ENCODE measurements at regions not wholly inside any gene's neighbourhood (a gene's known extent, or its start where the extent isn't known, plus 50 kb on each side); places are given as distances from the start of the nearest gene placed in this dataset.

DNA sequence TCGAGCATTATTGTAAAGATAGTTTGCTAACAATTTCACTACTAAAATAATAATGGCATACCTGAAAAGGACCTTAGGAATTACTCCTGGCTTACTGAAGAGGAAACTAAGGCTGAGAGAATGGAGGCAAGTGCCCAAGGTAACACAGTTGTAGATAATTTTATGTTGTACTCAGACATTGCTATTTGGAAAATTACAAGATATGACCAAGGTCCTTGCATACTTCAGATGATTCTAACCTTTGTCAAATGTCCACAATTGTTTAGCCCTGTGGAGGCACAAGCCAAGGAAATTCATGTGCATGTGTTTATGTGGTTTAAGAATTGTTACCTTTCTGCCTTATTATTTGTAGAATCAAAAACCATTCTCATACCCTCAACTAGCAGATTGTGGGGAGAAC lies 105.7 kb downstream of the TUSC7 start:
- ATAC-seq = no peak
- no peak for DNase-seq (ENCODE audit: low spot score)
- Mint-ChIP-seq H3K4me1 (peaks cover 45% of the 10 kb centered on the region), H3K36me3 (ENCODE audit: low read depth) (peaks cover 9% of the 10 kb centered on the region; the same call in 2 of the 3 replicates), H3K9me3 (peaks cover 10% of the 10 kb centered on the region), H3K27ac (0 out of 2 replicates have a peak overlapping the region, but pooled peaks have one; percentile 1), H3K27me3 (ENCODE audit: insufficient read depth, low read depth, poor library complexity) (peaks cover 2% of the 10 kb centered on the region), H3K4me3 (no peak overlapping the region)
- Histone ChIP-seq H3K4me3 (no peak overlapping the region), H3F3A (replicated peaks; ENCODE audit: low read depth) (no peaks in the 10 kb centered on the region), H3K4me1 (ENCODE audit: insufficient read depth) (peaks cover 40% of the 10 kb centered on the region), H4K20me1 (replicated peaks; ENCODE audit: insufficient read depth) (no peaks in the 10 kb centered on the region), H3K9me2 (ENCODE audit: insufficient read depth) (no peaks in the 10 kb centered on the region), H2AFZ (no peak overlapping the region), H3K4me2 (no peak overlapping the region), H3K79me2 (replicated peaks; ENCODE audit: insufficient read depth) (no peaks in the 10 kb centered on the region), H3K27ac (ENCODE audit: low read depth) (no peak overlapping the region), H3K27me3 (ENCODE audit: insufficient read depth) (no peaks in the 10 kb centered on the region), H3K36me3 (ENCODE audit: insufficient read depth) (no peaks in the 10 kb centered on the region)
- TF ChIP-seq EZH2phosphoT487 (IDR thresholded peaks at IDR 0.05; ENCODE audit: unreplicated experiment) = no peak
- no peak for TF ChIP-seq EZH2 (IDR thresholded peaks at IDR 0.05; ENCODE audit: low read depth, unreplicated experiment)

- Mint-ChIP-seq H3K4me3 (no peak overlapping the region), H3K27ac (no peak overlapping the region), H3K36me3 (ENCODE audit: low read depth) (peaks cover 2% of the 10 kb centered on the region; the same call in 1 of the 3 replicates), H3K9me3 (peaks cover 3% of the 10 kb centered on the region; the same call in 2 of the 3 replicates), H3K4me1 (peaks cover 45% of the 10 kb centered on the region), H3K27me3 (ENCODE audit: insufficient read depth, low read depth, poor library complexity) (no peaks in the 10 kb centered on the region)
- ATAC-seq (peak; percentile 45), DNase-seq (ENCODE audit: low spot score) (no peak)
- peak overlapping the region; percentile 23 for H2AFZ ChIP-seq
- no peaks in the 10 kb centered on the region for H3K79me2 ChIP-seq (replicated peaks; ENCODE audit: insufficient read depth)
- no peak overlapping the region for H3K4me2 ChIP-seq
- no peak overlapping the region for H3K4me3 ChIP-seq
- H3F3A ChIP-seq (replicated peaks; ENCODE audit: low read depth) = no peaks in the 10 kb centered on the region
- H3K9me2 ChIP-seq (ENCODE audit: insufficient read depth) = no peaks in the 10 kb centered on the region
- no peaks in the 10 kb centered on the region for H4K20me1 ChIP-seq (replicated peaks; ENCODE audit: insufficient read depth)
- no peaks in the 10 kb centered on the region for H3K27me3 ChIP-seq (ENCODE audit: insufficient read depth)
- H3K36me3 ChIP-seq (ENCODE audit: insufficient read depth) = no peaks in the 10 kb centered on the region
- peaks cover 40% of the 10 kb centered on the region for H3K4me1 ChIP-seq (ENCODE audit: insufficient read depth)
- H3K27ac ChIP-seq (ENCODE audit: low read depth) = no peak overlapping the region
- TF ChIP-seq, protein P1, sequence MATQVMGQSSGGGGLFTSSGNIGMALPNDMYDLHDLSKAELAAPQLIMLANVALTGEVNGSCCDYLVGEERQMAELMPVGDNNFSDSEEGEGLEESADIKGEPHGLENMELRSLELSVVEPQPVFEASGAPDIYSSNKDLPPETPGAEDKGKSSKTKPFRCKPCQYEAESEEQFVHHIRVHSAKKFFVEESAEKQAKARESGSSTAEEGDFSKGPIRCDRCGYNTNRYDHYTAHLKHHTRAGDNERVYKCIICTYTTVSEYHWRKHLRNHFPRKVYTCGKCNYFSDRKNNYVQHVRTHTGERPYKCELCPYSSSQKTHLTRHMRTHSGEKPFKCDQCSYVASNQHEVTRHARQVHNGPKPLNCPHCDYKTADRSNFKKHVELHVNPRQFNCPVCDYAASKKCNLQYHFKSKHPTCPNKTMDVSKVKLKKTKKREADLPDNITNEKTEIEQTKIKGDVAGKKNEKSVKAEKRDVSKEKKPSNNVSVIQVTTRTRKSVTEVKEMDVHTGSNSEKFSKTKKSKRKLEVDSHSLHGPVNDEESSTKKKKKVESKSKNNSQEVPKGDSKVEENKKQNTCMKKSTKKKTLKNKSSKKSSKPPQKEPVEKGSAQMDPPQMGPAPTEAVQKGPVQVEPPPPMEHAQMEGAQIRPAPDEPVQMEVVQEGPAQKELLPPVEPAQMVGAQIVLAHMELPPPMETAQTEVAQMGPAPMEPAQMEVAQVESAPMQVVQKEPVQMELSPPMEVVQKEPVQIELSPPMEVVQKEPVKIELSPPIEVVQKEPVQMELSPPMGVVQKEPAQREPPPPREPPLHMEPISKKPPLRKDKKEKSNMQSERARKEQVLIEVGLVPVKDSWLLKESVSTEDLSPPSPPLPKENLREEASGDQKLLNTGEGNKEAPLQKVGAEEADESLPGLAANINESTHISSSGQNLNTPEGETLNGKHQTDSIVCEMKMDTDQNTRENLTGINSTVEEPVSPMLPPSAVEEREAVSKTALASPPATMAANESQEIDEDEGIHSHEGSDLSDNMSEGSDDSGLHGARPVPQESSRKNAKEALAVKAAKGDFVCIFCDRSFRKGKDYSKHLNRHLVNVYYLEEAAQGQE (IDR thresholded peaks at IDR 0.05; ENCODE audit: unreplicated experiment) = no peak
- TF ChIP-seq CREB1 (CRISPR knock-in tag; IDR thresholded peaks at IDR 0.05; ENCODE audit: low read depth) (no peak), EZH2 (IDR thresholded peaks at IDR 0.05; ENCODE audit: low read depth, unreplicated experiment) (no peak), EZH2phosphoT487 (IDR thresholded peaks at IDR 0.05; ENCODE audit: unreplicated experiment) (no peak), NANOG (IDR thresholded peaks at IDR 0.05; ENCODE audit: borderline replicate concordance) (no peak), POLR2AphosphoS5 (IDR thresholded peaks at IDR 0.05; ENCODE audit: low read depth) (no peak), STAT1 (IDR thresholded peaks at IDR 0.05; ENCODE audit: unreplicated experiment) (no peak), JUNB (IDR thresholded peaks at IDR 0.05; ENCODE audit: unreplicated experiment) (no peak), ZNF331 (CRISPR knock-in tag; IDR thresholded peaks at IDR 0.05; ENCODE audit: low read depth) (no peak), CTCF (conservative IDR thresholded peaks at IDR 0.05; ENCODE audit: low read depth in 2 of 2) (no peak), ZNF114 (CRISPR knock-in tag; IDR thresholded peaks at IDR 0.05) (no peak)
- TF ChIP-seq, protein P2, sequence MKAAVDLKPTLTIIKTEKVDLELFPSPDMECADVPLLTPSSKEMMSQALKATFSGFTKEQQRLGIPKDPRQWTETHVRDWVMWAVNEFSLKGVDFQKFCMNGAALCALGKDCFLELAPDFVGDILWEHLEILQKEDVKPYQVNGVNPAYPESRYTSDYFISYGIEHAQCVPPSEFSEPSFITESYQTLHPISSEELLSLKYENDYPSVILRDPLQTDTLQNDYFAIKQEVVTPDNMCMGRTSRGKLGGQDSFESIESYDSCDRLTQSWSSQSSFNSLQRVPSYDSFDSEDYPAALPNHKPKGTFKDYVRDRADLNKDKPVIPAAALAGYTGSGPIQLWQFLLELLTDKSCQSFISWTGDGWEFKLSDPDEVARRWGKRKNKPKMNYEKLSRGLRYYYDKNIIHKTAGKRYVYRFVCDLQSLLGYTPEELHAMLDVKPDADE (IDR thresholded peaks at IDR 0.05) = no peak
Observed at GRCh38 chr3:116815831-116816588, 106.4 kb downstream of the TUSC7 start.

All from GM23338 (cell line).